ENCODE measurements at regions not wholly inside any gene's neighbourhood (a gene's known extent, or its start where the extent isn't known, plus 50 kb on each side); places are given as distances from the start of the nearest gene placed in this dataset.
"Not testable (repeated sequence)": the region's sequence is repeated elsewhere in the genome, so short reads cannot be mapped to it uniquely, and the experiment has no call there.

DNA sequence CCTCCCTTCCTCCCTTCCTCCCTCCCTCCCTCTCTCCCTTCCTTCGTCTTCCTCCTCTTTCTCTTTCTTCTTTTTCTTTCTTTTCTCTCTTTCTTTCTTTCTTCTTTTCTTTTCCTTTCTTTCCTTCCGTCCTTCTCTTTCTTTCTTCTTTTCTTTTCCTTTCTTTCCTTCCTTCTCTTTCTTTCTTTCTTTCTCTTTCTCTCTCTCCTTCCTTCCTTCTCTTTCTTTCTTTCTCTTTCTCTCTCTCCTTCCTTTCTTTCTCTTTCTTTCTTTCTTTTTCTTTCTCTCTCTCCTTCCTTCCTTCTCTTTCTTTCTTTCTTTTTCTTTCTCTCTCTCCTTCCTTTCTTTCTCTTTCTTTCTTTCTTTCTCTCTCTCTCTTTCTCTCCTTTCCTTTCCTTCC, 84.4 kb upstream of the SLC24A2 start:
- not testable (repeated sequence) for DNase-seq (ENCODE audit: low read depth)

DNA sequence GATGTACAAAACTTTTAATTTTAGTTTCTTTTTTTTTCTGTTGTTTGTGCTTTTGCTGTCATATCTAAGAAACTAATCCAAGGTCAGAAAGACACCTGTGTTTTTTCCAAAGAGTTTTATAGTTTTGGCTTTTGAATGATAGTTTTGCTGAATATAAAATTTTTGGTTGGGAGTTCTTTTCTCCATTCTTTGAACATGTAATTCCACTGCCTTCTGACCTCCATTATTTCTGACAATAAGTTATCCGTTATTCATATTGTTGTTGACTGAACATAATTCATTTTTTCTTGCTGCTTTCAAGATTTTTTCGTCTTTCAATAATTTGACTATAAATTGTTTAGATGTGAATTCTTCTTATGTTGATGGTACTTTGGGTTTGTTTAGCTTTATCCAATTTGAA, 82.2 kb upstream of the SLC24A2 start:
- no peak for DNase-seq (ENCODE audit: low read depth)

DNA sequence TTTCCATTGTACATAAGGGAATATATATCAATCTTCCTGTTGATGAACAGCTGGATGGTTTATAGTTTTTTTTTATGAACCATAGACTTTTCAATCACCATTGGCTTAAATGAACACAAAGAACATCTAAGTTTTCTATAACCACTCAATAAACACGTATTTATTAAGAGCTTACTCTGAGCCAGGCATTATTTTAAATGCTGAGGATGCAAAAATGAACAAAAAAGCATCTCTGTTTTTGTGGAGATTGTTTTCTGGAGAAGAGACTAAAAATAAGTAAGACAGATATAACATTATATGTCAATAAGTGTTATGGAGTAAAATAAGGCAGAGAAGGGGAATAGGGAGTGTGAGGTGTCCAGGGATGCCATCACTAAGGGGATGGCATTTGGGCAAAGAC, 52.1 kb upstream of the SLC24A2 start:
- DNase-seq (ENCODE audit: low read depth), result no peak

Data from stimulated activated CD8-positive, alpha-beta memory T cell treated with anti-CD3 and anti-CD28 coated beads, Interleukin-15, amount 100 ng/mL, for 1 hour (primary cell).